Mesenchymal stem cell (in vitro differentiated cells and primary cell): ENCODE measurements at regions not wholly inside any gene's neighbourhood (a gene's known extent, or its start where the extent isn't known, plus 50 kb on each side); places are given as distances from the start of the nearest gene placed in this dataset.

Experiments used
- DNase-seq: peaks from one replicate; pipeline ENCODE4 v3.0.0-alpha.2; 2013
- H2AFZ ChIP-seq: one replicate; pipeline ENCODE4 v1.6.1; 2013; ENCODE audit warnings: low read depth, mild to moderate bottlenecking, control low read depth, inconsistent platforms, low read length, moderate library complexity
- H2AK5ac ChIP-seq: 2 replicates; pipeline ENCODE4 v1.6.1; 2013; ENCODE audit warnings: low read length, moderate library complexity, mild to moderate bottlenecking, inconsistent platforms; ENCODE audit not compliant: severe bottlenecking
- H2BK120ac ChIP-seq: one replicate; pipeline ENCODE4 v1.6.1; 2013; ENCODE audit warnings: low read depth, mild to moderate bottlenecking, inconsistent platforms, low read length, moderate library complexity
- H2BK12ac ChIP-seq, 2 experiments: one replicate each; pipeline ENCODE4 v1.6.1; 2013; ENCODE audit warnings: inconsistent platforms in 2 of 2, low read length in 2 of 2, mild to moderate bottlenecking in 2 of 2, moderate library complexity in 2 of 2, control low read depth in 1 of 2
- H2BK15ac ChIP-seq: one replicate; pipeline ENCODE4 v1.6.1; 2013; ENCODE audit warnings: mild to moderate bottlenecking, low read depth, inconsistent platforms; ENCODE audit not compliant: poor library complexity, severe bottlenecking
- H2BK5ac ChIP-seq: 2 replicates; pipeline ENCODE4 v1.6.1; 2013; ENCODE audit warnings: low read depth, mild to moderate bottlenecking, low read length, control low read depth, inconsistent platforms; ENCODE audit not compliant: poor library complexity, severe bottlenecking
- H3K14ac ChIP-seq, 2 experiments: one replicate each; pipeline ENCODE4 v1.6.1; 2013; ENCODE audit warnings: inconsistent platforms in 2 of 2, low read length in 2 of 2, control low read depth in 1 of 2, mild to moderate bottlenecking in 1 of 2, moderate library complexity in 1 of 2
- H3K18ac ChIP-seq, 2 experiments: one replicate each; pipeline ENCODE4 v1.6.1; 2013; ENCODE audit warnings: inconsistent platforms in 2 of 2, low read length in 2 of 2, control low read depth in 1 of 2, low read depth in 1 of 2, mild to moderate bottlenecking in 1 of 2
- H3K23ac ChIP-seq, 2 experiments: one replicate each; pipeline ENCODE4 v1.6.1; 2013; ENCODE audit warnings: inconsistent platforms in 2 of 2, low read length in 2 of 2, mild to moderate bottlenecking in 2 of 2, moderate library complexity in 2 of 2, control low read depth in 1 of 2
- H3K27ac ChIP-seq: 2 replicates; pipeline ENCODE4 v1.5.1; 2013; ENCODE audit warnings: mild to moderate bottlenecking, moderate library complexity, low read length, control low read depth, inconsistent platforms; ENCODE audit not compliant: poor library complexity, severe bottlenecking
- H3K27me3 ChIP-seq, 2 experiments: 2 replicates each; pipeline versions ENCODE4 v1.6.1 to v1.7.0; 2013; ENCODE audit warnings: low read length in 2 of 2, mild to moderate bottlenecking in 2 of 2, moderate library complexity in 2 of 2, control low read depth in 1 of 2, inconsistent platforms in 1 of 2; ENCODE audit not compliant: control insufficient read depth in 1 of 2, insufficient read depth in 1 of 2
- H3K36me3 ChIP-seq, 2 experiments: 2 replicates each; pipeline versions ENCODE4 v1.6.1 to v1.7.0; 2013; ENCODE audit warnings: low read length in 2 of 2, control low read depth in 1 of 2, inconsistent platforms in 1 of 2, low read depth in 1 of 2, mild to moderate bottlenecking in 1 of 2; ENCODE audit not compliant: insufficient read depth in 2 of 2, control insufficient read depth in 1 of 2
- H3K4ac ChIP-seq, 2 experiments: one replicate each; pipeline ENCODE4 v1.6.1; 2013; ENCODE audit warnings: inconsistent platforms in 2 of 2, low read length in 2 of 2, mild to moderate bottlenecking in 2 of 2, moderate library complexity in 2 of 2, control low read depth in 1 of 2, low read depth in 1 of 2
- H3K4me1 ChIP-seq: 2 replicates; pipeline ENCODE4 v1.6.1; 2013; ENCODE audit warnings: low read depth, low read length, control low read depth; ENCODE audit not compliant: control insufficient read depth, insufficient read depth
- H3K4me2 ChIP-seq: 2 replicates; pipeline ENCODE4 v1.6.1; 2013; ENCODE audit warnings: low read length, mild to moderate bottlenecking, inconsistent platforms; ENCODE audit not compliant: poor library complexity, severe bottlenecking
- H3K4me3 ChIP-seq, 2 experiments: 2 replicates each; pipeline versions ENCODE4 v1.5.1 to v1.7.0; 2013; ENCODE audit warnings: low read length in 2 of 2, mild to moderate bottlenecking in 2 of 2, control low read depth in 1 of 2, low read depth in 1 of 2; ENCODE audit not compliant: insufficient read depth in 1 of 2
- H3K79me1 ChIP-seq: replicated peaks from 2 replicates; pipeline ENCODE4 v1.6.1; 2013; ENCODE audit warnings: mild to moderate bottlenecking, control low read depth, low read length, inconsistent platforms; ENCODE audit not compliant: poor library complexity, severe bottlenecking
- H3K9ac ChIP-seq: 2 replicates; pipeline ENCODE4 v1.7.0; 2013; ENCODE audit warnings: mild to moderate bottlenecking, low read length, moderate library complexity
- H3K9me3 ChIP-seq: 2 replicates; pipeline ENCODE4 v1.7.0; 2013; ENCODE audit warnings: mild to moderate bottlenecking, low read length; ENCODE audit not compliant: control insufficient read depth
- H4K8ac ChIP-seq: one replicate; pipeline ENCODE4 v1.6.1; 2013; ENCODE audit warnings: inconsistent platforms, mild to moderate bottlenecking, low read length, moderate library complexity
- H4K91ac ChIP-seq: one replicate; pipeline ENCODE4 v1.6.1; 2013; ENCODE audit warnings: mild to moderate bottlenecking, low read length, inconsistent platforms
- WGBS: methylation state at CpG from one replicate; pipeline ENCODE4 v1.1.7; 2013; ENCODE audit warnings: mixed read lengths; 5-methylcytosine and 5-hydroxymethylcytosine counted together

DNA sequence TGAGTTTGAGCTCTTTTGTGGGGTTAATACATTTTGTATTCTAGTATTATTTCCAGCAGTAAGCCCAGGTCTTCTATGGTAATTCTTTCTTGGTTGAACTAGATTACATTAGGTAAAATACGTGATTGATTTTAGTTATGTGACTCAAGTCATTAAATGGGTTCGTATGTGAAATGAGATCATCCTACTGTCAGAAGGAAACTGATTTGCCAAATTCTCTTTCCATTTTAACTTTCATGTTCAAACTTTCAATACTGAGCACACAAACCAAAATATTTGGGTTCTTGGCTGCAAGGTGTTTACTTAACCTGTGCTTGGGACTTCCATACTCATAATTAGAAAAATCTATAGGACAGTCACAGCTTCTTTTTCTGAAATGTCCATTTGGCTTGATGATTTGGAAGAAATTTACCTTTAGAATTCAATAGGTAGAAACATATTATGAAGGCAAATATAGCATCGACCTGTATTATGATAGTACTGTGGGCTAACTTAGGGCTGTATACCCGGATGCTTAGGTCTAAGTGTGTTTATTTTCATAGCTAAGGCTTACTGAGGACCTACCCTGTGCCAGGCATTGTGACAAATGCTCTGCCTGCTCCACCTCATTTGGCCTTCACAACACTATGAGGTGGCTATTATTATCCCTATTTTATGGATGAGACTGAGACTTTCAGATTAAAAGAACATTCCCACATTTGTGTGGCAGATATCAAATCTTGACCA is 631.8 kb upstream of the GRM7 start:
- no peak for DNase-seq
- no peak overlapping the region for H3K18ac ChIP-seq
- no peak overlapping the region for H2BK120ac ChIP-seq
- H2BK5ac ChIP-seq = no peak overlapping the region
- H2BK12ac ChIP-seq = no peak overlapping the region
- no peak overlapping the region for H4K91ac ChIP-seq
- no peak overlapping the region for H3K27ac ChIP-seq
- no peaks in the 10 kb centered on the region for H3K27me3 ChIP-seq
- no peak overlapping the region for H3K9ac ChIP-seq
- no peak overlapping the region for H3K4me3 ChIP-seq
- WGBS = 76% methylated on average over 2 of the region's 4 CpGs
- H3K4me2 ChIP-seq = no peak overlapping the region
- no peaks in the 10 kb centered on the region for H3K36me3 ChIP-seq
- H2AFZ ChIP-seq = no peak overlapping the region
- H3K14ac ChIP-seq = no peak overlapping the region
- no peak overlapping the region for H3K23ac ChIP-seq
- H3K4ac ChIP-seq = no peak overlapping the region
- no peak overlapping the region for H2AK5ac ChIP-seq
- peaks cover 15% of the 10 kb centered on the region for H3K9me3 ChIP-seq
- no peak overlapping the region for H4K8ac ChIP-seq
- no peak overlapping the region for H2BK15ac ChIP-seq
- H3K4me1 ChIP-seq = no peaks in the 10 kb centered on the region
- H3K79me1 ChIP-seq = no peaks in the 10 kb centered on the region

DNA sequence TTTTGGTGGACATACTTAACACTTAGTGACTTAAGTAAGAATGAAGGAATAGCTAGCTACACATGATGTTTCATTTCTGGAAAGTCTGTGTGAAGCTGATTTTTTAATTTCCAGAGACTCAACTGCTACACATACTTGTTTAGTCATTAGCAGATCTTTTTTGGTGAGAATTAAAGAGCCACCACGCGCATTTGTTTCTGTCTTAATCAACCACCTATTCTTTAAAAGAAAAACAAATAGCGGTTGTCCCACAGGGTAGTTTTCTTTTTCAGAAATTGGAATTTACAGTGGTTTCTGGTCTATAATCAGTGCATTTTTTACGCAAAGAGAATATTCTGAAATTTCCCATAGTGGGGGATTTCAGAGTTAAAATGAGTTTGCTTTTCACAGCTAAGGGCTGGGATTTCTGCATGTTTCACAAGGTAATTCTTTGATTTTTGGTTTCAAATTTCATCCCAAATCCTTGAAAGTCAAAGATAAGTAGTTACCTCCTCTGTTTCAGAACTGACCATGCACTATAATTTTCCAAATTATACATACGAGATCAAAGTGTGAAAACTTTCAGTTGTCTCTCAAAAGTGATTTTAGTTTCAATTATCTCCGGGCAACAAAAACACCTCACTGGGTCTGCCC is 631.0 kb upstream of the GRM7 start:
- Histone ChIP-seq H3K9me3 (peaks cover 15% of the 10 kb centered on the region), H3K27ac (no peak overlapping the region), H3K4ac (no peak overlapping the region), H3K36me3 (no peaks in the 10 kb centered on the region), H3K4me1 (no peaks in the 10 kb centered on the region), H3K4me2 (no peak overlapping the region), H2BK120ac (no peak overlapping the region), H3K14ac (no peak overlapping the region), H3K9ac (no peak overlapping the region), H2BK15ac (no peak overlapping the region), H2BK5ac (no peak overlapping the region), H2AFZ (no peak overlapping the region), H2AK5ac (no peak overlapping the region), H4K8ac (no peak overlapping the region), H3K23ac (no peak overlapping the region), H2BK12ac (no peak overlapping the region), H3K4me3 (no peak overlapping the region), H3K79me1 (no peaks in the 10 kb centered on the region), H3K18ac (no peak overlapping the region), H3K27me3 (no peaks in the 10 kb centered on the region), H4K91ac (no peak overlapping the region)
- 94% methylated on average over 4 of the region's 6 CpGs for WGBS
- no peak for DNase-seq

DNA sequence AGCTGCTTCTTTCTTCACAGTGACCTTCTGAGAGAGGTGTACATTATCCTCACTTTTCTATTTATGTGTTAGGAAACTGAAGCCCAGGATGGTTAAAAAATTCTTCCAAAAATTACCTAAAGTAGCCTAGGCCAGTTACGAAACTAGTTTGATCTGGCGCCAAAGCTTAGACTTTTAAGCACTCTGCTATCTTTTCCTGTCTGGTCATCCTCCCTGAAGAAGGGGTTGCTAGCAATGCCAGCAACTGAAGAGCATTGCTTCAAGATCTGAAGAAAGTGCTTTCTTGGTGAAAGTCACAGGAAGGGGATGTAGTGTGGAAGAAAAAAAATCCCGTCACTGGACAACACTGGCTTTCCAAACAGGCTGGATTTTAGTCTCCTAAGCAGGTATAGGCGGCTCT is 618.8 kb upstream of the GRM7 start:
- Histone ChIP-seq H3K36me3 (no peaks in the 10 kb centered on the region), H2BK120ac (no peak overlapping the region), H3K18ac (no peak overlapping the region), H3K4me1 (no peaks in the 10 kb centered on the region), H2BK12ac (no peak overlapping the region), H2AFZ (no peak overlapping the region), H3K4ac (no peak overlapping the region), H3K27me3 (no peaks in the 10 kb centered on the region), H3K4me3 (no peak overlapping the region), H3K23ac (no peak overlapping the region), H2AK5ac (no peak overlapping the region), H3K9me3 (peaks cover 2% of the 10 kb centered on the region), H3K79me1 (no peaks in the 10 kb centered on the region), H2BK5ac (no peak overlapping the region), H3K14ac (no peak overlapping the region), H3K9ac (no peak overlapping the region), H4K91ac (no peak overlapping the region), H3K4me2 (no peak overlapping the region), H3K27ac (no peak overlapping the region), H4K8ac (no peak overlapping the region), H2BK15ac (no peak overlapping the region)
- no peak for DNase-seq
- 87% methylated on average over 4 of the region's 4 CpGs for WGBS

DNA sequence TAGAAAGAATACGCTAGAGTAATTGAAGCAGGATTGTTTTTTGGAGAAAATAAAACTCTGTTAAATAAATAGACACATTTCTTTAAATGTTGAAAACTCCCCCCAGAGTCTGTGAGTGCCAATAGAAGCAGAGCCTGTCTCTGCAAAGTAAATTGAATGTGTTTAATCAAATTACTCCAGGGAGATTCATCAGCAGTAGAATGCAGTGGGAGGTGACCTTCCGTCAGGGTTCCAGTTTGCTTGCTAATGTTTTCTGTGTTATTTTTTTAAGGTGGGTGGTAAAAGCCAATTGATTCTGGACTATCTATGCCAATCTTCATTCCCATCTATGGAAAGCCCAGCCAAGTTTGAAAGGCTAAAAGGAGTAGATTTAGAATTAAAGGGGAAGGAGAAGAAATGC is 612.4 kb upstream of the GRM7 start:
- WGBS = 71% methylated on average over 1 of the region's 2 CpGs
- H3K9me3 ChIP-seq = no peaks in the 10 kb centered on the region
- H3K9ac ChIP-seq = no peak overlapping the region
- no peak overlapping the region for H3K27ac ChIP-seq
- H3K4me1 ChIP-seq = no peaks in the 10 kb centered on the region
- no peak overlapping the region for H2BK15ac ChIP-seq
- H4K8ac ChIP-seq = no peak overlapping the region
- no peak overlapping the region for H2BK5ac ChIP-seq
- H3K36me3 ChIP-seq = no peaks in the 10 kb centered on the region
- no peak overlapping the region for H3K4ac ChIP-seq
- H2AK5ac ChIP-seq = no peak overlapping the region
- H2BK12ac ChIP-seq = no peak overlapping the region
- H3K14ac ChIP-seq = no peak overlapping the region
- H3K79me1 ChIP-seq = no peaks in the 10 kb centered on the region
- H3K4me2 ChIP-seq = no peak overlapping the region
- H3K27me3 ChIP-seq = no peaks in the 10 kb centered on the region
- H4K91ac ChIP-seq = no peak overlapping the region
- no peak overlapping the region for H3K18ac ChIP-seq
- H2BK120ac ChIP-seq = no peak overlapping the region
- H3K4me3 ChIP-seq = no peak overlapping the region
- no peak overlapping the region for H2AFZ ChIP-seq
- H3K23ac ChIP-seq = no peak overlapping the region
- DNase-seq = no peak
